ENCODE measurements at regions not wholly inside any gene's neighbourhood (a gene's known extent, or its start where the extent isn't known, plus 50 kb on each side); places are given as distances from the start of the nearest gene placed in this dataset.

- no peak for DNase-seq
These were observed 66.7 kb upstream of the PRPS1 start for GRCh38 chrX:107561468-107562215.

- DNase-seq: peak; percentile 70
These were observed 65.8 kb upstream of the PRPS1 start for GRCh38 chrX:107562482-107562881.

GRCh38 chrX:107563824-107564223 is 64.5 kb upstream of the PRPS1 start:
- no peak for DNase-seq

- no peak for DNase-seq
These were observed 63.3 kb upstream of the PRPS1 start for GRCh38 chrX:107565015-107565414.

- peak; percentile 48 for DNase-seq
These were observed 62.2 kb upstream of the PRPS1 start for GRCh38 chrX:107565931-107566603.

GRCh38 chrX:107566604-107567262 is 61.6 kb upstream of the PRPS1 start:
- DNase-seq: peak; percentile 48

- DNase-seq: no peak
These were observed 60.9 kb upstream of the PRPS1 start for GRCh38 chrX:107567370-107567769.

- DNase-seq: peak; percentile 80
These were observed 56.9 kb upstream of the PRPS1 start for GRCh38 chrX:107571296-107571998.

- no peak for DNase-seq
These were observed 55.3 kb upstream of the PRPS1 start for GRCh38 chrX:107573016-107573415.

- no peak for DNase-seq
These were observed 54.1 kb upstream of the PRPS1 start for GRCh38 chrX:107574054-107574683.

- no peak for DNase-seq
These were observed 53.6 kb upstream of the PRPS1 start for GRCh38 chrX:107574711-107575110.

- DNase-seq: no peak
These were observed 51.9 kb upstream of the PRPS1 start for GRCh38 chrX:107576392-107576791.

GRCh38 chrX:107576841-107577240 is 51.5 kb upstream of the PRPS1 start:
- no peak for DNase-seq

GRCh38 chrX:107577933-107578332 is 50.4 kb upstream of the PRPS1 start:
- DNase-seq: no peak
